Chondrocyte (in vitro differentiated cells): ENCODE measurements at regions not wholly inside any gene's neighbourhood (a gene's known extent, or its start where the extent isn't known, plus 50 kb on each side); places are given as distances from the start of the nearest gene placed in this dataset.
A peak's percentile ranks its signal among the peaks of the same experiment; 100 is the strongest.

Source experiments
- DNase-seq: peaks from one replicate; pipeline ENCODE4 v3.0.0; 2021; ENCODE audit warnings: mixed read lengths, low spot score
- H3K27ac Mint-ChIP-seq: one replicate; pipeline ENCODE4 v1.8.0; 2021; ENCODE audit warnings: mild to moderate bottlenecking, moderate library complexity, mixed read lengths; ENCODE audit not compliant: unreplicated experiment
- H3K27me3 Mint-ChIP-seq: 2 replicates; pipeline ENCODE4 v1.8.0; 2021; ENCODE audit warnings: low read depth, mixed read lengths
- H3K36me3 Mint-ChIP-seq: 2 replicates; pipeline ENCODE4 v1.8.0; 2021; ENCODE audit warnings: low read depth, mixed read lengths
- H3K4me1 Mint-ChIP-seq: 2 replicates; pipeline ENCODE4 v1.8.0; 2021; ENCODE audit warnings: low read depth, mild to moderate bottlenecking, mixed read lengths
- H3K4me3 Mint-ChIP-seq: one replicate; pipeline ENCODE4 v1.8.0; 2021; ENCODE audit warnings: mild to moderate bottlenecking, moderate library complexity, mixed read lengths; ENCODE audit not compliant: unreplicated experiment
- H3K9me3 Mint-ChIP-seq: 2 replicates; pipeline ENCODE4 v1.8.0; 2021; ENCODE audit warnings: low read depth, mixed read lengths
- CTCF ChIP-seq: fragments of 200-600 bp; sonication (generic); IDR thresholded peaks from 2 replicates; pipeline ENCODE4 v1.5.0; 2021; ENCODE audit warnings: antibody characterized with exemption, mild to moderate bottlenecking, moderate library complexity

GRCh38 chr17:21540502-21540901, 151.8 kb upstream of the KCNJ18 start:
- Mint-ChIP-seq H3K4me1 (no peaks in the 10 kb centered on the region), H3K36me3 (peaks cover 22% of the 10 kb centered on the region), H3K27ac (no peak overlapping the region), H3K27me3 (no peaks in the 10 kb centered on the region), H3K9me3 (peaks cover 26% of the 10 kb centered on the region), H3K4me3 (no peak overlapping the region)
- no peak for DNase-seq
- TF ChIP-seq CTCF, result no peak

- H3K4me1 Mint-ChIP-seq, result peaks cover 2% of the 10 kb centered on the region
- DNase-seq, result no peak
- no peak for TF ChIP-seq CTCF
- peaks cover 21% of the 10 kb centered on the region for H3K36me3 Mint-ChIP-seq
- H3K27ac Mint-ChIP-seq, result no peak overlapping the region
- no peak overlapping the region for H3K4me3 Mint-ChIP-seq
- H3K9me3 Mint-ChIP-seq, result peaks cover 20% of the 10 kb centered on the region
- no peaks in the 10 kb centered on the region for H3K27me3 Mint-ChIP-seq
These were observed 150.3 kb upstream of the KCNJ18 start for GRCh38 chr17:21542070-21542469.

GRCh38 chr17:21542991-21543390, 149.3 kb upstream of the KCNJ18 start:
- peaks cover 15% of the 10 kb centered on the region for H3K36me3 Mint-ChIP-seq
- no peak for TF ChIP-seq CTCF
- no peak overlapping the region for H3K4me3 Mint-ChIP-seq
- no peaks in the 10 kb centered on the region for H3K27me3 Mint-ChIP-seq
- no peak for DNase-seq
- peaks cover 13% of the 10 kb centered on the region for H3K9me3 Mint-ChIP-seq
- peaks cover 6% of the 10 kb centered on the region for H3K4me1 Mint-ChIP-seq
- H3K27ac Mint-ChIP-seq, result peak overlapping the region; percentile 1

- H3K4me1 Mint-ChIP-seq, result peaks cover 27% of the 10 kb centered on the region
These were observed 147.3 kb upstream of the KCNJ18 start for GRCh38 chr17:21545064-21545463.

GRCh38 chr17:21548236-21548635, 144.1 kb upstream of the KCNJ18 start:
- Mint-ChIP-seq H3K36me3 (peaks cover 17% of the 10 kb centered on the region), H3K9me3 (no peaks in the 10 kb centered on the region), H3K4me3 (peak overlapping the region; percentile 89), H3K4me1 (peaks cover 37% of the 10 kb centered on the region), H3K27me3 (no peaks in the 10 kb centered on the region), H3K27ac (peak overlapping the region; percentile 90)
- no peak for TF ChIP-seq CTCF
- no peak for DNase-seq

More at GRCh38 chr17:21545064-21545463, 147.3 kb upstream of the KCNJ18 start:
- Mint-ChIP-seq H3K27ac (no peak overlapping the region), H3K9me3 (no peaks in the 10 kb centered on the region), H3K36me3 (peaks cover 17% of the 10 kb centered on the region), H3K4me3 (no peak overlapping the region), H3K27me3 (no peaks in the 10 kb centered on the region)
- no peak for DNase-seq
- TF ChIP-seq CTCF, result no peak
